Subcutaneous abdominal adipose tissue (tissue), 5 donors: ENCODE measurements at regions not wholly inside any gene's neighbourhood (a gene's known extent, or its start where the extent isn't known, plus 50 kb on each side); places are given as distances from the start of the nearest gene placed in this dataset.

ENCODE experiments used
- H3K27ac ChIP-seq: one replicate; pipeline ENCODE4 v1.7.0; 2013; ENCODE audit warnings: low read depth, mild to moderate bottlenecking, inconsistent platforms, low read length, moderate library complexity
- H3K27me3 ChIP-seq, 5 donors: one replicate each; pipeline ENCODE4 v1.7.0; 2013; ENCODE audit warnings: low read length in 5 of 5, inconsistent platforms in 1 of 5; ENCODE audit not compliant: control insufficient read depth in 5 of 5, insufficient read depth in 4 of 5
- H3K36me3 ChIP-seq, 5 donors: one replicate each; pipeline ENCODE4 v1.7.0; 2013; ENCODE audit warnings: low read length in 5 of 5; ENCODE audit not compliant: control insufficient read depth in 5 of 5, insufficient read depth in 5 of 5
- H3K4me1 ChIP-seq, 5 donors: one replicate each; pipeline ENCODE4 v1.7.0; 2013; ENCODE audit warnings: low read length in 5 of 5, mild to moderate bottlenecking in 3 of 5, moderate library complexity in 1 of 5; ENCODE audit not compliant: control insufficient read depth in 5 of 5, insufficient read depth in 5 of 5
- H3K4me3 ChIP-seq, 5 donors: one replicate each; pipeline ENCODE4 v1.7.0; 2013; ENCODE audit warnings: low read length in 5 of 5, low read depth in 1 of 5
- H3K9ac ChIP-seq, 5 donors: one replicate each; pipeline ENCODE4 v1.7.0; 2013; ENCODE audit warnings: low read length in 5 of 5, mild to moderate bottlenecking in 4 of 5, moderate library complexity in 3 of 5
- H3K9me3 ChIP-seq, 5 donors: one replicate each; pipeline ENCODE4 v1.7.0; 2013; ENCODE audit warnings: low read length in 5 of 5; ENCODE audit not compliant: control insufficient read depth in 5 of 5
- donor health status: healthy.
- donor health status: healthy.
- donor health status: healthy.
- donor health status: healthy.
- donor health status: healthy.

DNA sequence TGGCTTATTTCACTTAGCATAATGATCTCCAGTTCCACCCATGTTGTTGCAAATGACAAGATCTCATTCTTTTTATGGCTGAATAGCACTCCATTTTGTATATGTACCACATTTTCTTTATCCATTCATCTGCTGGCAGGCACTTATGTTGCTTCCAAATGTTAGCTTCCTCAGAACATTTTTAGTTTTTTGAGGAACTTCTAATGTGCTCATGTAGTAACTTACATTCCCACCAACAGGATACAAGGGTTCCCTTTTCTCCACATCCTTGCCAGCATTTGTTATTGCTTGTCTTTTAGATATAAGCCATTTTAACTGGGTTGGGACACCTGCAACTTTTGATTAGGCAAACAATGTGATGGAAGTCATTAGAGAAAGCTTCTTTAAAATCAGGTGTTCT, 454.2 kb downstream of the NLGN4X start:
- Histone ChIP-seq H3K4me1 (no peaks in the 10 kb centered on the region), H3K27ac (no peak overlapping the region), H3K36me3 (no peaks in the 10 kb centered on the region), H3K9ac (no peak overlapping the region), H3K4me3 (no peak overlapping the region), H3K27me3 (no peaks in the 10 kb centered on the region), H3K9me3 (peaks cover 0 to 4% (median 0%) of the 10 kb centered on the region in 5 donors)

DNA sequence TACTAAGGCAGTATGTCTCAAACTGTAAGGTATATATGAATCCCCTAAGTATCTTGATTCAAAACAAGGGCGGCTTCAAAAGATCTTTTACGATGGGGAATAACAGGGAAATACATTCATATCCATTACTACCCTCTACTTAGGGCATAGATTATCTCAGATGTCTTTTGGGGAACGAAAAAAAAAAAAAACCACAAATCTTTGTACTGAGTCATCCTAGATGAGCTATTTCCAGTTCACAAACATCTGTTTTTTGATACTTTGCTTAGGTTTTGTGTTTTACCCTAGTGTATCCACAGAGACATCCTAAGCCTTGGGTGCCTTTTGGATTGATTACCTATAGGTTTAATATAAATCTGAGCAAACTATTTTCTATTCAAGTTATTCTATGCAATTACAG, 457.2 kb downstream of the NLGN4X start:
- Histone ChIP-seq H3K27ac (no peak overlapping the region), H3K4me1 (no peaks in the 10 kb centered on the region), H3K4me3 (no peak overlapping the region), H3K9ac (no peak overlapping the region), H3K36me3 (no peaks in the 10 kb centered on the region), H3K27me3 (no peaks in the 10 kb centered on the region), H3K9me3 (peaks cover 0 to 2% (median 0%) of the 10 kb centered on the region in 5 donors)

- Histone ChIP-seq H3K27me3 (no peaks in the 10 kb centered on the region), H3K4me1 (no peaks in the 10 kb centered on the region), H3K4me3 (no peak overlapping the region), H3K9ac (no peak overlapping the region), H3K27ac (no peak overlapping the region), H3K36me3 (no peaks in the 10 kb centered on the region), H3K9me3 (peaks cover 0 to 6% (median 0%) of the 10 kb centered on the region in 5 donors)
These were observed 472.1 kb downstream of the NLGN4X start for GRCh38 chrX:5756616-5757015.

- Histone ChIP-seq H3K9me3 (peaks cover 0 to 3% (median 0%) of the 10 kb centered on the region in 5 donors), H3K27ac (no peak overlapping the region), H3K27me3 (no peaks in the 10 kb centered on the region), H3K4me1 (no peaks in the 10 kb centered on the region), H3K4me3 (no peak overlapping the region), H3K9ac (no peak overlapping the region), H3K36me3 (no peaks in the 10 kb centered on the region)
These were observed 475.4 kb downstream of the NLGN4X start for GRCh38 chrX:5753291-5753690.

DNA sequence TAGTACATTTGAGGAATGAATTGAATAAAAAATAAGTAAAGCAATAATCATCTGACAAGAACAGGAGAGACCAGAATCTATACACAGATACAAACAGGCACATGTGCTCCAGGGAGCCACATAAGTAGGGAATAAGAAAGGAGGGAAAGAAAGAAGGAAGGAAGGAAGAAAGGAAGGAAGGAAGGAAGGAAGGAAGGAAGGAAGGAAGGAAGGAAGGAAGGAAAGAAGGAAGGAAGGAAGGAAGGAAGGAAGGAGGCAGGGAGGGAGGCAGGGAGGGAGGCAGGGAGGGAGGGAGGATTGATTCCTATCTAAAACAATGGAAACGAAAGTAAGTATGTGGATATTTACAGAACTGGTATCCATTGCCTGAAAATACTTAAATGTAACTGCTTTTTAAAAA, 475.8 kb downstream of the NLGN4X start:
- H3K9ac ChIP-seq: no peak overlapping the region
- peaks cover 0 to 3% (median 0%) of the 10 kb centered on the region in 5 donors for H3K9me3 ChIP-seq
- no peaks in the 10 kb centered on the region for H3K4me1 ChIP-seq
- no peak overlapping the region for H3K27ac ChIP-seq
- no peaks in the 10 kb centered on the region for H3K27me3 ChIP-seq
- no peaks in the 10 kb centered on the region for H3K36me3 ChIP-seq
- no peak overlapping the region for H3K4me3 ChIP-seq

- Histone ChIP-seq H3K9ac (no peak overlapping the region), H3K27me3 (no peaks in the 10 kb centered on the region), H3K9me3 (peaks cover 0 to 3% (median 0%) of the 10 kb centered on the region in 5 donors), H3K4me1 (no peaks in the 10 kb centered on the region), H3K27ac (no peak overlapping the region), H3K36me3 (no peaks in the 10 kb centered on the region), H3K4me3 (no peak overlapping the region)
These were observed 480.0 kb downstream of the NLGN4X start for GRCh38 chrX:5748586-5749150.

- H3K36me3 ChIP-seq: no peaks in the 10 kb centered on the region
- no peaks in the 10 kb centered on the region for H3K27me3 ChIP-seq
- no peak overlapping the region for H3K4me3 ChIP-seq
- no peaks in the 10 kb centered on the region for H3K4me1 ChIP-seq
- H3K9me3 ChIP-seq: no peaks in the 10 kb centered on the region
- no peak overlapping the region for H3K9ac ChIP-seq
- no peak overlapping the region for H3K27ac ChIP-seq
These were observed 482.4 kb downstream of the NLGN4X start for GRCh38 chrX:5746231-5746630.

DNA sequence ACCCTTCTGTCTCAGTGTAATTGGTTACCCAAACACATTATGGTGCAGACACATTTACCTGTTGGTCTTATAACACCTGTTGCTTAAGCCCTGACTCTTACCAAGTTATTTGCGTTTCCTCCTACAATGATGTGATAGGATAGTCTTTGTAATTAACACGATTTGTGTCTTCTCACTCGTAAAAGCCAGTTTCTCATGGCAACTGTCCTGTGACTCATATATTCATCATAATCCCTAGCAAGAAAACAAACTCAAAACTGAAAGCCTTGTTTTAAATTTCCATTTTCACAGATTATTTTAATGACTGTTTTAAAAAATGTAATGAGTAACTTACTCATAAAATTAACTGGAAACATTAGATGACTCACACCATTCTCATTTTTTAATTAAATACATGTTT, 495.2 kb downstream of the NLGN4X start:
- no peaks in the 10 kb centered on the region for H3K27me3 ChIP-seq
- H3K27ac ChIP-seq: no peak overlapping the region
- no peak overlapping the region for H3K9ac ChIP-seq
- H3K9me3 ChIP-seq: peaks cover 0 to 11% (median 5%) of the 10 kb centered on the region in 5 donors
- no peaks in the 10 kb centered on the region for H3K36me3 ChIP-seq
- no peak overlapping the region for H3K4me3 ChIP-seq
- H3K4me1 ChIP-seq: no peaks in the 10 kb centered on the region

GRCh38 chrX:5730556-5730955, 498.1 kb downstream of the NLGN4X start:
- Histone ChIP-seq H3K27me3 (no peaks in the 10 kb centered on the region), H3K4me3 (no peak overlapping the region), H3K36me3 (no peaks in the 10 kb centered on the region), H3K9me3 (peaks cover 0 to 11% (median 5%) of the 10 kb centered on the region in 5 donors), H3K4me1 (no peaks in the 10 kb centered on the region), H3K27ac (no peak overlapping the region), H3K9ac (no peak overlapping the region)

GRCh38 chrX:5726224-5726623, 502.4 kb downstream of the NLGN4X start:
- Histone ChIP-seq H3K9me3 (peaks cover 0 to 3% (median 0%) of the 10 kb centered on the region in 5 donors), H3K4me1 (no peaks in the 10 kb centered on the region), H3K27ac (no peak overlapping the region), H3K36me3 (no peaks in the 10 kb centered on the region), H3K9ac (no peak overlapping the region), H3K4me3 (peak overlapping the region in 4 of 5 donors; percentile 2 to 49 (median 46)), H3K27me3 (no peaks in the 10 kb centered on the region)
